ENCODE measurements at regions not wholly inside any gene's neighbourhood (a gene's known extent, or its start where the extent isn't known, plus 50 kb on each side); places are given as distances from the start of the nearest gene placed in this dataset.

DNA sequence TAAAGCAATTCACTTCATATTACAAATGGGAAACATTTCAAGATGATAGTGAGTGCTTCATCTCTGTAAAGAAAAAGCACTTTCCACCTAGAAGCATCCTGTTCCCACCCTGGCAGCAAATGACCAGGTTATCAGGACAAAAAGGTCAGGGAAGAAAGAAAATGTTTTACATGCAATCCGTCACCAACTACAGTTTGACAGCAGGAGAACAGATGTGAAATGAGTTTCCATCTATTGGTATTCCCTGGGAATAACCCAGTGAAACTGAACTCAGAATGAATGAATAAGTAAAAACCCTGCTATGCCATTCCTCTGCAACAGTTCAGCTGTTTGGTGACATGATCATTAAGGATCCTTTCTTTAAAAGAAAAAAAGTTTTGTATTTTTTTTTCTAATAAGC lies 67.6 kb downstream of the HTR1A start (continued):
- TF ChIP-seq, protein P1, sequence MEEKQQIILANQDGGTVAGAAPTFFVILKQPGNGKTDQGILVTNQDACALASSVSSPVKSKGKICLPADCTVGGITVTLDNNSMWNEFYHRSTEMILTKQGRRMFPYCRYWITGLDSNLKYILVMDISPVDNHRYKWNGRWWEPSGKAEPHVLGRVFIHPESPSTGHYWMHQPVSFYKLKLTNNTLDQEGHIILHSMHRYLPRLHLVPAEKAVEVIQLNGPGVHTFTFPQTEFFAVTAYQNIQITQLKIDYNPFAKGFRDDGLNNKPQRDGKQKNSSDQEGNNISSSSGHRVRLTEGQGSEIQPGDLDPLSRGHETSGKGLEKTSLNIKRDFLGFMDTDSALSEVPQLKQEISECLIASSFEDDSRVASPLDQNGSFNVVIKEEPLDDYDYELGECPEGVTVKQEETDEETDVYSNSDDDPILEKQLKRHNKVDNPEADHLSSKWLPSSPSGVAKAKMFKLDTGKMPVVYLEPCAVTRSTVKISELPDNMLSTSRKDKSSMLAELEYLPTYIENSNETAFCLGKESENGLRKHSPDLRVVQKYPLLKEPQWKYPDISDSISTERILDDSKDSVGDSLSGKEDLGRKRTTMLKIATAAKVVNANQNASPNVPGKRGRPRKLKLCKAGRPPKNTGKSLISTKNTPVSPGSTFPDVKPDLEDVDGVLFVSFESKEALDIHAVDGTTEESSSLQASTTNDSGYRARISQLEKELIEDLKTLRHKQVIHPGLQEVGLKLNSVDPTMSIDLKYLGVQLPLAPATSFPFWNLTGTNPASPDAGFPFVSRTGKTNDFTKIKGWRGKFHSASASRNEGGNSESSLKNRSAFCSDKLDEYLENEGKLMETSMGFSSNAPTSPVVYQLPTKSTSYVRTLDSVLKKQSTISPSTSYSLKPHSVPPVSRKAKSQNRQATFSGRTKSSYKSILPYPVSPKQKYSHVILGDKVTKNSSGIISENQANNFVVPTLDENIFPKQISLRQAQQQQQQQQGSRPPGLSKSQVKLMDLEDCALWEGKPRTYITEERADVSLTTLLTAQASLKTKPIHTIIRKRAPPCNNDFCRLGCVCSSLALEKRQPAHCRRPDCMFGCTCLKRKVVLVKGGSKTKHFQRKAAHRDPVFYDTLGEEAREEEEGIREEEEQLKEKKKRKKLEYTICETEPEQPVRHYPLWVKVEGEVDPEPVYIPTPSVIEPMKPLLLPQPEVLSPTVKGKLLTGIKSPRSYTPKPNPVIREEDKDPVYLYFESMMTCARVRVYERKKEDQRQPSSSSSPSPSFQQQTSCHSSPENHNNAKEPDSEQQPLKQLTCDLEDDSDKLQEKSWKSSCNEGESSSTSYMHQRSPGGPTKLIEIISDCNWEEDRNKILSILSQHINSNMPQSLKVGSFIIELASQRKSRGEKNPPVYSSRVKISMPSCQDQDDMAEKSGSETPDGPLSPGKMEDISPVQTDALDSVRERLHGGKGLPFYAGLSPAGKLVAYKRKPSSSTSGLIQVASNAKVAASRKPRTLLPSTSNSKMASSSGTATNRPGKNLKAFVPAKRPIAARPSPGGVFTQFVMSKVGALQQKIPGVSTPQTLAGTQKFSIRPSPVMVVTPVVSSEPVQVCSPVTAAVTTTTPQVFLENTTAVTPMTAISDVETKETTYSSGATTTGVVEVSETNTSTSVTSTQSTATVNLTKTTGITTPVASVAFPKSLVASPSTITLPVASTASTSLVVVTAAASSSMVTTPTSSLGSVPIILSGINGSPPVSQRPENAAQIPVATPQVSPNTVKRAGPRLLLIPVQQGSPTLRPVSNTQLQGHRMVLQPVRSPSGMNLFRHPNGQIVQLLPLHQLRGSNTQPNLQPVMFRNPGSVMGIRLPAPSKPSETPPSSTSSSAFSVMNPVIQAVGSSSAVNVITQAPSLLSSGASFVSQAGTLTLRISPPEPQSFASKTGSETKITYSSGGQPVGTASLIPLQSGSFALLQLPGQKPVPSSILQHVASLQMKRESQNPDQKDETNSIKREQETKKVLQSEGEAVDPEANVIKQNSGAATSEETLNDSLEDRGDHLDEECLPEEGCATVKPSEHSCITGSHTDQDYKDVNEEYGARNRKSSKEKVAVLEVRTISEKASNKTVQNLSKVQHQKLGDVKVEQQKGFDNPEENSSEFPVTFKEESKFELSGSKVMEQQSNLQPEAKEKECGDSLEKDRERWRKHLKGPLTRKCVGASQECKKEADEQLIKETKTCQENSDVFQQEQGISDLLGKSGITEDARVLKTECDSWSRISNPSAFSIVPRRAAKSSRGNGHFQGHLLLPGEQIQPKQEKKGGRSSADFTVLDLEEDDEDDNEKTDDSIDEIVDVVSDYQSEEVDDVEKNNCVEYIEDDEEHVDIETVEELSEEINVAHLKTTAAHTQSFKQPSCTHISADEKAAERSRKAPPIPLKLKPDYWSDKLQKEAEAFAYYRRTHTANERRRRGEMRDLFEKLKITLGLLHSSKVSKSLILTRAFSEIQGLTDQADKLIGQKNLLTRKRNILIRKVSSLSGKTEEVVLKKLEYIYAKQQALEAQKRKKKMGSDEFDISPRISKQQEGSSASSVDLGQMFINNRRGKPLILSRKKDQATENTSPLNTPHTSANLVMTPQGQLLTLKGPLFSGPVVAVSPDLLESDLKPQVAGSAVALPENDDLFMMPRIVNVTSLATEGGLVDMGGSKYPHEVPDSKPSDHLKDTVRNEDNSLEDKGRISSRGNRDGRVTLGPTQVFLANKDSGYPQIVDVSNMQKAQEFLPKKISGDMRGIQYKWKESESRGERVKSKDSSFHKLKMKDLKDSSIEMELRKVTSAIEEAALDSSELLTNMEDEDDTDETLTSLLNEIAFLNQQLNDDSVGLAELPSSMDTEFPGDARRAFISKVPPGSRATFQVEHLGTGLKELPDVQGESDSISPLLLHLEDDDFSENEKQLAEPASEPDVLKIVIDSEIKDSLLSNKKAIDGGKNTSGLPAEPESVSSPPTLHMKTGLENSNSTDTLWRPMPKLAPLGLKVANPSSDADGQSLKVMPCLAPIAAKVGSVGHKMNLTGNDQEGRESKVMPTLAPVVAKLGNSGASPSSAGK (IDR thresholded peaks at IDR 0.05), result no peak
- no peak for TF ChIP-seq HEY1 (CRISPR knock-in tag; IDR thresholded peaks at IDR 0.05; ENCODE audit: borderline replicate concordance)
- TF ChIP-seq SP1 (CRISPR knock-in tag; IDR thresholded peaks at IDR 0.05), result no peak
- TF ChIP-seq PHTF2 (CRISPR knock-in tag; IDR thresholded peaks at IDR 0.05), result no peak
- no peak for TF ChIP-seq CBFA2T2 (conservative IDR thresholded peaks at IDR 0.05)
- no peak for TF ChIP-seq HDGF (IDR thresholded peaks at IDR 0.05)
- TF ChIP-seq, protein P2, sequence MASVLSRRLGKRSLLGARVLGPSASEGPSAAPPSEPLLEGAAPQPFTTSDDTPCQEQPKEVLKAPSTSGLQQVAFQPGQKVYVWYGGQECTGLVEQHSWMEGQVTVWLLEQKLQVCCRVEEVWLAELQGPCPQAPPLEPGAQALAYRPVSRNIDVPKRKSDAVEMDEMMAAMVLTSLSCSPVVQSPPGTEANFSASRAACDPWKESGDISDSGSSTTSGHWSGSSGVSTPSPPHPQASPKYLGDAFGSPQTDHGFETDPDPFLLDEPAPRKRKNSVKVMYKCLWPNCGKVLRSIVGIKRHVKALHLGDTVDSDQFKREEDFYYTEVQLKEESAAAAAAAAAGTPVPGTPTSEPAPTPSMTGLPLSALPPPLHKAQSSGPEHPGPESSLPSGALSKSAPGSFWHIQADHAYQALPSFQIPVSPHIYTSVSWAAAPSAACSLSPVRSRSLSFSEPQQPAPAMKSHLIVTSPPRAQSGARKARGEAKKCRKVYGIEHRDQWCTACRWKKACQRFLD (CRISPR knock-in tag; IDR thresholded peaks at IDR 0.05), result no peak

Measured in K562 (cell line).